ENCODE measurements at regions not wholly inside any gene's neighbourhood (a gene's known extent, or its start where the extent isn't known, plus 50 kb on each side); places are given as distances from the start of the nearest gene placed in this dataset.

DNA sequence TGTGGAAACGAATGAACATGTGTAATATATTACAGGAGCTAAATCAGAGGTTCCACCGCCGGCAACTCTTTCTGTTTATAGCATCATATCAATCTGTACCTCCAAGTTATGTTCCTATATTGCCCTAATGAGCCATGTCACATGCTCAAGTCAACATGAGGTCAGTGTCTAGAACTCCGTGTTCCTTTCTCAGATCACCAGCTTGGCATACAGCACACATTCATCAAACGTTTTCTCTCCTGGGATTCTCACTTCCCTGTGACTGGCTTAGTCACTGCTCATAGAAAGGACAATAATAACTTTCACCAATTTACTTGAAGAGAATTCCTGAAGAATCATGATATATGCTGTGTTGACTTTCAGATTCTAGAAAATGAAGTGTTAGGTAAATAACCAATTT is 532.0 kb upstream of the SPANXN1 start:
- TF ChIP-seq, protein P1, sequence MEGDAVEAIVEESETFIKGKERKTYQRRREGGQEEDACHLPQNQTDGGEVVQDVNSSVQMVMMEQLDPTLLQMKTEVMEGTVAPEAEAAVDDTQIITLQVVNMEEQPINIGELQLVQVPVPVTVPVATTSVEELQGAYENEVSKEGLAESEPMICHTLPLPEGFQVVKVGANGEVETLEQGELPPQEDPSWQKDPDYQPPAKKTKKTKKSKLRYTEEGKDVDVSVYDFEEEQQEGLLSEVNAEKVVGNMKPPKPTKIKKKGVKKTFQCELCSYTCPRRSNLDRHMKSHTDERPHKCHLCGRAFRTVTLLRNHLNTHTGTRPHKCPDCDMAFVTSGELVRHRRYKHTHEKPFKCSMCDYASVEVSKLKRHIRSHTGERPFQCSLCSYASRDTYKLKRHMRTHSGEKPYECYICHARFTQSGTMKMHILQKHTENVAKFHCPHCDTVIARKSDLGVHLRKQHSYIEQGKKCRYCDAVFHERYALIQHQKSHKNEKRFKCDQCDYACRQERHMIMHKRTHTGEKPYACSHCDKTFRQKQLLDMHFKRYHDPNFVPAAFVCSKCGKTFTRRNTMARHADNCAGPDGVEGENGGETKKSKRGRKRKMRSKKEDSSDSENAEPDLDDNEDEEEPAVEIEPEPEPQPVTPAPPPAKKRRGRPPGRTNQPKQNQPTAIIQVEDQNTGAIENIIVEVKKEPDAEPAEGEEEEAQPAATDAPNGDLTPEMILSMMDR (IDR thresholded peaks at IDR 0.05), result no peak
- TF ChIP-seq POLR2A (IDR thresholded peaks at IDR 0.05), result no peak
